ENCODE measurements at regions not wholly inside any gene's neighbourhood (a gene's known extent, or its start where the extent isn't known, plus 50 kb on each side); places are given as distances from the start of the nearest gene placed in this dataset.

- peaks cover 43% of the 10 kb centered on the region for H3K36me3 ChIP-seq (ENCODE audit: control insufficient read depth, insufficient read depth, low read length)
- no peak overlapping the region for H3K9ac ChIP-seq (ENCODE audit: extremely low read depth, low read length, poor library complexity, severe bottlenecking)
- H3K27me3 ChIP-seq (ENCODE audit: control insufficient read depth, insufficient read depth, low read length, poor library complexity, severe bottlenecking): no peaks in the 10 kb centered on the region
- no peaks in the 10 kb centered on the region for H3K9me3 Mint-ChIP-seq
- H3K27me3 Mint-ChIP-seq (ENCODE audit: insufficient read depth): no peaks in the 10 kb centered on the region
- WGBS, 2 experiments (ENCODE audit: insufficient coverage in 1 of 2, insufficient read length in 1 of 2): 91 to 94% methylated on average over 5 to 7 of the region's 8 CpGs
- H3K4me1 Mint-ChIP-seq: no peaks in the 10 kb centered on the region
- peaks cover 36% of the 10 kb centered on the region for H3K36me3 Mint-ChIP-seq (ENCODE audit: low read depth)
- no peak overlapping the region for H3K27ac Mint-ChIP-seq
- no peak for DNase-seq
- H3K4me1 ChIP-seq (ENCODE audit: control insufficient read depth, insufficient read depth, low read length): no peaks in the 10 kb centered on the region
- H3K27ac ChIP-seq (ENCODE audit: low read depth, low read length): no peak overlapping the region
- no peak for TF ChIP-seq CTCF (conservative IDR thresholded peaks at IDR 0.05)
- H3K9me3 ChIP-seq (ENCODE audit: control insufficient read depth, low read length): no peaks in the 10 kb centered on the region
- H3K4me3 Mint-ChIP-seq: no peak overlapping the region
- H3K4me3 ChIP-seq (ENCODE audit: low read length): no peak overlapping the region
Measured at GRCh38 chr15:62823561-62823960, 219.0 kb upstream of the TPM1 start.

GRCh38 chr15:62824111-62825015 is 218.2 kb upstream of the TPM1 start:
- Histone ChIP-seq H3K36me3 (ENCODE audit: control insufficient read depth, insufficient read depth, low read length) (peaks cover 43% of the 10 kb centered on the region), H3K27ac (ENCODE audit: low read depth, low read length) (no peak overlapping the region)
- no peaks in the 10 kb centered on the region for H3K9me3 Mint-ChIP-seq

GRCh38 chr15:62825191-62825590 is 217.4 kb upstream of the TPM1 start:
- H3K36me3 Mint-ChIP-seq (ENCODE audit: low read depth): peaks cover 32% of the 10 kb centered on the region
- 96 to 100% methylated on average over 2 to 4 of the region's 4 CpGs for WGBS, 2 experiments (ENCODE audit: insufficient coverage in 1 of 2, insufficient read length in 1 of 2)

More at GRCh38 chr15:62824111-62825015, 218.2 kb upstream of the TPM1 start:
- no peak overlapping the region for H3K27ac Mint-ChIP-seq
- no peaks in the 10 kb centered on the region for H3K4me1 Mint-ChIP-seq
- Histone ChIP-seq H3K4me3 (ENCODE audit: low read length) (no peak overlapping the region), H3K9ac (ENCODE audit: extremely low read depth, low read length, poor library complexity, severe bottlenecking) (no peak overlapping the region), H3K9me3 (ENCODE audit: control insufficient read depth, low read length) (no peaks in the 10 kb centered on the region), H3K4me1 (ENCODE audit: control insufficient read depth, insufficient read depth, low read length) (no peaks in the 10 kb centered on the region), H3K27me3 (ENCODE audit: control insufficient read depth, insufficient read depth, low read length, poor library complexity, severe bottlenecking) (no peaks in the 10 kb centered on the region)
- no peak for TF ChIP-seq CTCF (conservative IDR thresholded peaks at IDR 0.05)
- WGBS, 2 experiments (ENCODE audit: insufficient coverage in 1 of 2, insufficient read length in 1 of 2): 94 to 95% methylated on average over 2 of the region's 2 CpGs
- H3K36me3 Mint-ChIP-seq (ENCODE audit: low read depth): peaks cover 37% of the 10 kb centered on the region
- H3K4me3 Mint-ChIP-seq: no peak overlapping the region
- H3K27me3 Mint-ChIP-seq (ENCODE audit: insufficient read depth): no peaks in the 10 kb centered on the region
- no peak for DNase-seq

More at GRCh38 chr15:62825191-62825590, 217.4 kb upstream of the TPM1 start:
- Histone ChIP-seq H3K9ac (ENCODE audit: extremely low read depth, low read length, poor library complexity, severe bottlenecking) (no peak overlapping the region), H3K4me1 (ENCODE audit: control insufficient read depth, insufficient read depth, low read length) (no peaks in the 10 kb centered on the region), H3K4me3 (ENCODE audit: low read length) (no peak overlapping the region), H3K27ac (ENCODE audit: low read depth, low read length) (no peak overlapping the region), H3K36me3 (ENCODE audit: control insufficient read depth, insufficient read depth, low read length) (peaks cover 37% of the 10 kb centered on the region), H3K27me3 (ENCODE audit: control insufficient read depth, insufficient read depth, low read length, poor library complexity, severe bottlenecking) (no peaks in the 10 kb centered on the region), H3K9me3 (ENCODE audit: control insufficient read depth, low read length) (no peaks in the 10 kb centered on the region)
- Mint-ChIP-seq H3K27ac (no peak overlapping the region), H3K27me3 (ENCODE audit: insufficient read depth) (no peaks in the 10 kb centered on the region), H3K4me1 (no peaks in the 10 kb centered on the region), H3K9me3 (no peaks in the 10 kb centered on the region), H3K4me3 (no peak overlapping the region)
- no peak for DNase-seq
- TF ChIP-seq CTCF (conservative IDR thresholded peaks at IDR 0.05): no peak

All from endodermal cell (in vitro differentiated cells).